Testis (tissue), 2 donors: ENCODE measurements at regions not wholly inside any gene's neighbourhood (a gene's known extent, or its start where the extent isn't known, plus 50 kb on each side); places are given as distances from the start of the nearest gene placed in this dataset.

ENCODE experiments used
- DNase-seq: peaks from one replicate; pipeline ENCODE4 v3.0.0-alpha.2; 2019
- H3K27ac ChIP-seq, 2 donors: fragments of 200-600 bp; sonication (generic); one replicate each; pipeline ENCODE4 v1.5.1; 2019
- H3K27me3 ChIP-seq: fragments of 200-600 bp; sonication (generic); one replicate; pipeline ENCODE4 v1.5.1; 2019
- H3K36me3 ChIP-seq: fragments of 200-600 bp; sonication (generic); one replicate; pipeline ENCODE4 v1.5.1; 2017; ENCODE audit warnings: low read depth; ENCODE audit errors: missing control alignments
- H3K4me1 ChIP-seq: fragments of 200-600 bp; sonication (generic); one replicate; pipeline ENCODE4 v1.5.1; 2019
- H3K4me3 ChIP-seq, 2 donors: fragments of 200-600 bp; sonication (generic); one replicate each; pipeline ENCODE4 v1.5.1; 2017 to 2019
- H3K9me3 ChIP-seq: fragments of 200-600 bp; sonication (generic); one replicate; pipeline ENCODE4 v1.5.1; 2017
- POLR2A ChIP-seq: fragments of 450-650 bp; IDR thresholded peaks from one replicate; pipeline ENCODE4 v1.6.1; 2017; ENCODE audit warnings: antibody characterized with exemption, mild to moderate bottlenecking, moderate library complexity
- WGBS, 2 donors: methylation state at CpG; one replicate each; pipeline ENCODE4 v1.1.5; 2018; 5-methylcytosine and 5-hydroxymethylcytosine counted together
- intact Hi-C: fragments of 100-400 bp; cut with DNase I; formaldehyde crosslinking; loops from one replicate; pipeline ENCODE4 v1.15.1; 2023; ENCODE audit warnings: low total_unique reads
- TF ChIP-seq, protein P1 (sequence below), 3 experiments: fragments of 450-650 bp in 2 of 3; fragments of 200-600 bp in 1 of 3; sonication (generic) in 1 of 3; IDR thresholded peaks; one replicate each; pipeline ENCODE4 v1.5.1; 2016 to 2019; ENCODE audit warnings: antibody characterized with exemption in 3 of 3, mild to moderate bottlenecking in 2 of 3, moderate library complexity in 1 of 3

DNA sequence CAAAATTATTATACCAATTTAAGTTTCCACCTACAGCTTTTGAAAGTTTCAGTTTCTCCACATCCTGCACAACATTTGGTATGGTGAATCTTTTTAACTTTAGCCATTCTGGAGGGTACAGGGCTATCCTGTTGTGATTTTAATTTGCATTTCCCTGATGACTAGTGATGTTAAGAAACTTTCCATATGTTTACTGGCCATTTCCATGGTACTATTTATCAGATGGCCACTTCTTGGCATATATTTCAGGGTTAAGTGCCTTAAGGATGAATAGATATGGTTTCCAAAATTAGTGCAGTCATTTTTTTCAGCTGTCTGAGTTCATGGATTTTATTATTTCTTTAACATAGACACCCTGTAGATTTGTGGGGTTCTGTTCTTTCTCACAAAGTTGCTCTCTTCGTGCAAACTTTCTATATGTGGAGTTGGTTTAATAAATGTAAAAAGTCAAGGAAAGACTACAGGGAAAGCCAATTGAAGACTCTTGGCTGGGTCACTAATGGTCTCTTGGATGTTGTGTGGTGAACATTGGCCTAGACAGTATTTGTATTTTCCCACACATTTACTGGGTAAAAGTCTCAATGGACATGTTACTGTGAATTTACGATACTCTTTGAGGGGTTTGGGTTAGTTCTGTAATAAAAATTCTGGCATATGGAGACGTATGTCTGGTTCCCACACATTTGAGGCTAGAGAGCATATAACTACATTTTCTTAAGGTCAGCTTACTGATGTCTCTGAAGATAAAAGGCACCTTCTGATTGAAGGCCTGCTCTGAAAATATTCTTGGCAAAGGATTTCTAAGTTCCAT lies 147.5 kb upstream of the PDZRN3 start:
- Histone ChIP-seq H3K4me3 (no peak overlapping the region), H3K27ac (no peak overlapping the region), H3K9me3 (no peaks in the 10 kb centered on the region), H3K36me3 (no peaks in the 10 kb centered on the region), H3K27me3 (no peaks in the 10 kb centered on the region), H3K4me1 (no peaks in the 10 kb centered on the region)
- TF ChIP-seq POLR2A: no peak
- TF ChIP-seq, protein P1, sequence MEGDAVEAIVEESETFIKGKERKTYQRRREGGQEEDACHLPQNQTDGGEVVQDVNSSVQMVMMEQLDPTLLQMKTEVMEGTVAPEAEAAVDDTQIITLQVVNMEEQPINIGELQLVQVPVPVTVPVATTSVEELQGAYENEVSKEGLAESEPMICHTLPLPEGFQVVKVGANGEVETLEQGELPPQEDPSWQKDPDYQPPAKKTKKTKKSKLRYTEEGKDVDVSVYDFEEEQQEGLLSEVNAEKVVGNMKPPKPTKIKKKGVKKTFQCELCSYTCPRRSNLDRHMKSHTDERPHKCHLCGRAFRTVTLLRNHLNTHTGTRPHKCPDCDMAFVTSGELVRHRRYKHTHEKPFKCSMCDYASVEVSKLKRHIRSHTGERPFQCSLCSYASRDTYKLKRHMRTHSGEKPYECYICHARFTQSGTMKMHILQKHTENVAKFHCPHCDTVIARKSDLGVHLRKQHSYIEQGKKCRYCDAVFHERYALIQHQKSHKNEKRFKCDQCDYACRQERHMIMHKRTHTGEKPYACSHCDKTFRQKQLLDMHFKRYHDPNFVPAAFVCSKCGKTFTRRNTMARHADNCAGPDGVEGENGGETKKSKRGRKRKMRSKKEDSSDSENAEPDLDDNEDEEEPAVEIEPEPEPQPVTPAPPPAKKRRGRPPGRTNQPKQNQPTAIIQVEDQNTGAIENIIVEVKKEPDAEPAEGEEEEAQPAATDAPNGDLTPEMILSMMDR (IDR thresholded peaks at IDR 0.05): no peak
- WGBS, 2 donors: 91 to 92% methylated on average over 3 of the region's 3 CpGs
- DNase-seq: no peak
- intact Hi-C loops: no loop called here

DNA sequence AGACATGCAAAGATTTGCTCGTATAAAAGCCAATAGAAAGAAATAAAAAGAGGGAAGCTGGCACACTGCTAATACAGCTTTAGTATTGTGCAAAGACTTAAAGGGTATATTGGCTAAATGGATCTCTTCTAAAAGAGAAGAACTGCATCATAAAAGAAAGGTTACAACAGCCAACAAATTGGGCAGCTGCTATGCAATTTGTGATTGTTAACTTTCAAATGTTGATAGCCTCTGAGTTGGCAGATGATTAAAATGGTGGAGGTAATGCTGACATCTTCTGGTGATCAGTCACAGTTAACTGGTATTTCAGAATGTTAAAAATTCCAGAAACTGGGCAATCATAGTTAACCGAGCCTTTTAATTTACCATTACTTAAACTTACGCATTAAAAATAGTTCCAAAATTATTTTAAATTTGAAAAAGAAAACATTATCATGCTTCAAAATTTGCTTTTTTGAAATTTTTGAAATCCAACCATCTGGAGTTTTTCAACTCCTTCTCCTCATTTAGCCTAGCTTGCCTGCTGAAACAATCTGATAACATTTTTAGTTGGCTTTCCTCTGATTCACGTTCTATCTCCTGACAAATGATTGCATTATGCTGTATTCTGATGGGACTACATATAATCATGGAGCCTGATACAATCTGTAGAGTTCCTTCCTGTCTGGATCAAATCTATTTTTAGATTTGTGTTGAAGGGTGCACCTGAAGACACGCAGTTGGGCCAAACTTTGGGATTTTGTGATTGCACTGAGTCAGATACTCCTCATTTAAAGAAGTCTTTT lies 144.0 kb upstream of the PDZRN3 start:
- Histone ChIP-seq H3K36me3 (no peaks in the 10 kb centered on the region), H3K4me3 (no peak overlapping the region), H3K27me3 (no peaks in the 10 kb centered on the region), H3K27ac (no peak overlapping the region), H3K4me1 (no peaks in the 10 kb centered on the region), H3K9me3 (no peaks in the 10 kb centered on the region)
- no peak for DNase-seq
- TF ChIP-seq POLR2A: no peak
- TF ChIP-seq, protein P1 (IDR thresholded peaks at IDR 0.05): no peak
- WGBS, 2 donors: 83 to 89% methylated on average over 5 of the region's 5 CpGs
- intact Hi-C loops: no loop called here

DNA sequence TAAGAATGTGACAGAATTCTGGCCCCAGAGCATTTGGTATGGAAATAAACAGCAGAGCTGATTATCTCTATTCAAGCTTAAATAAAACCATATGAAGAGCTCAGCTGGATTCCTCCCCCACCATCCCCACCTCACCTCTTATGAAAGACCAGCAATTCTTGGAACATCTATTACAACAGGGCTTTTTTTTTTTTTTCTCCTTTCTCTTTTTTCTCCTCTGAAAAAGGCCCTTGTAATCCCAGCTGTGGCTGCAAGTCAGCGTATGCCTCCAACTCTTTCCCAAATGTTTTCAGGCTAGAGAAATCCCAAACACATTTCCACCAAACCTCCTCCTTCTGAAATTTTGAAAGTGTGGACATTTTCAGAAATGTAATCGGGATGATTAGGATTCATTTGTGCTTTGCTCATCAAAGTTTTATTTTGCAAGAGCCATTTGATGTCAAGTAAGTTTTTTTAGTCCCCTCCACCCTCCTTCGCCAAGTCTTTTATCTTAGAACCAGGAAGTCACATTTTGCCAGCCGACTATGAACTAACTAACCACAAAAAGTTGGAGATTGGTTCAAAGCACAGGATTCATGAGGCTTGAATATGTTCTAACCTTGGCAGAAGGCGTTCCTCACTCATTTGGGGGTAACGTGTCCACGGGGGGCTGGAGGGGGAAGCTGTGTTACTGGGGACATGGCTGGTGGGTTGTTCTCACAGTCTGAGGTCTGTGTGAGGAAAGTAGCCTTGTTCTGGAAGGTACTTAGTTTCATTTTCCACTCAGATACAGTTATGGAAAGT lies 142.0 kb upstream of the PDZRN3 start:
- WGBS, 2 donors: 36 to 40% methylated on average over 7 of the region's 7 CpGs
- intact Hi-C loops: no loop called here
- no peaks in the 10 kb centered on the region for H3K4me1 ChIP-seq
- no peaks in the 10 kb centered on the region for H3K36me3 ChIP-seq
- H3K4me3 ChIP-seq: peak overlapping the region; percentile 14 to 22
- no peaks in the 10 kb centered on the region for H3K27me3 ChIP-seq
- TF ChIP-seq POLR2A: no peak
- TF ChIP-seq, protein P1 (IDR thresholded peaks at IDR 0.05): no peak
- no peaks in the 10 kb centered on the region for H3K9me3 ChIP-seq
- DNase-seq: no peak
- H3K27ac ChIP-seq: peak overlapping the region; percentile 33 to 75

DNA sequence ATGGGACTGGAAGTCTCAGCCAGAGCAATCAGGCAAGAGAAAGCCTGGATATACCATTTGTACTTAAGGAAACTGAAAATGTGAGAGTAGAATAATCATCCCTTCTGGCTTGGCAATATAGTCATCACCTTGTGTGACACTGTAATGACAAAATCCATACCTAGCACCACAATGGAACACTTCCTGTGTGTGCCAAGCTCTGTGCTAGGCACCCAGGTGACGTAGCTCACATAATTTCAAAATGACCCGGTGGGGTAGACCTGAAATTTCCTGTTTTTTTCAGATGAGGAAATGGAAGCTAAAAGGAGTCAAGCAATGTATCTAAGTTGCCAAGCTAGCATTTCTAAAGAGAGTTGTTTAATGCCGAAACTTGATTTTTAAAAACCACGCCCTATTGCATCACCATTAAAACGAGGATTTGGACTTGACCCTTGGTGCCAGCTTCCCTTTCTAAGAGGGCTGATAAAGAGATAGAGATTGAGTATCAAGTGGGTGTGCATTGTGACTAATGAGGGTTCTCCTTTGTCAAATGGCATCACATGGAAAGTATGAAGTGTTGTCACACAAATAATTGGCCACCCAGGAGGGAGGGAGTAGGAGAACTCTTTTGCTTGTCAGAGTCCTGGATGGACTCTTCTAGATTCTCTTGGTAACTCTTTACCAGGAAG lies 141.3 kb upstream of the PDZRN3 start:
- intact Hi-C loops: no loop called here
- Histone ChIP-seq H3K9me3 (no peaks in the 10 kb centered on the region), H3K36me3 (no peaks in the 10 kb centered on the region), H3K4me3 (no peak overlapping the region), H3K27me3 (no peaks in the 10 kb centered on the region), H3K27ac (no peak overlapping the region), H3K4me1 (no peaks in the 10 kb centered on the region)
- WGBS, 2 donors: 76 to 88% methylated on average over 5 of the region's 5 CpGs
- DNase-seq: no peak
- TF ChIP-seq, protein P1 (IDR thresholded peaks at IDR 0.05): no peak
- no peak for TF ChIP-seq POLR2A
